ENCODE measurements at regions not wholly inside any gene's neighbourhood (a gene's known extent, or its start where the extent isn't known, plus 50 kb on each side); places are given as distances from the start of the nearest gene placed in this dataset.

GRCh38 chr12:58532855-58533608, 387.3 kb downstream of the LRIG3 start:
- no peak overlapping the region for H3K4me3 ChIP-seq (ENCODE audit: low read depth, low read length)
- peak; percentile 79 for DNase-seq (ENCODE audit: low read depth)
- no peak for TF ChIP-seq CTCF (IDR thresholded peaks at IDR 0.05; ENCODE audit: control insufficient read depth, extremely low read depth, insufficient read depth)

GRCh38 chr12:58533652-58534051, 386.7 kb downstream of the LRIG3 start:
- no peak for TF ChIP-seq CTCF (IDR thresholded peaks at IDR 0.05; ENCODE audit: control insufficient read depth, extremely low read depth, insufficient read depth)
- H3K4me3 ChIP-seq (ENCODE audit: low read depth, low read length), result no peak overlapping the region
- DNase-seq (ENCODE audit: low read depth), result no peak

GRCh38 chr12:58537278-58537677, 383.0 kb downstream of the LRIG3 start:
- no peak for TF ChIP-seq CTCF (IDR thresholded peaks at IDR 0.05; ENCODE audit: control insufficient read depth, extremely low read depth, insufficient read depth)
- H3K4me3 ChIP-seq (ENCODE audit: low read depth, low read length), result no peak overlapping the region
- no peak for DNase-seq (ENCODE audit: low read depth)

- no peak for TF ChIP-seq CTCF (IDR thresholded peaks at IDR 0.05; ENCODE audit: control insufficient read depth, extremely low read depth, insufficient read depth)
- no peak overlapping the region for H3K4me3 ChIP-seq (ENCODE audit: low read depth, low read length)
- DNase-seq (ENCODE audit: low read depth), result no peak
These were observed 381.0 kb downstream of the LRIG3 start for GRCh38 chr12:58539295-58539694.

- H3K4me3 ChIP-seq (ENCODE audit: low read depth, low read length), result no peak overlapping the region
- TF ChIP-seq CTCF (IDR thresholded peaks at IDR 0.05; ENCODE audit: control insufficient read depth, extremely low read depth, insufficient read depth), result peak; percentile 97
- DNase-seq (ENCODE audit: low read depth), result peak; percentile 70
These were observed 379.6 kb downstream of the LRIG3 start for GRCh38 chr12:58540480-58541299.

- TF ChIP-seq CTCF (IDR thresholded peaks at IDR 0.05; ENCODE audit: control insufficient read depth, extremely low read depth, insufficient read depth), result no peak
- no peak for DNase-seq (ENCODE audit: low read depth)
- H3K4me3 ChIP-seq (ENCODE audit: low read depth, low read length), result no peak overlapping the region
These were observed 379.0 kb downstream of the LRIG3 start for GRCh38 chr12:58541300-58541690.
